ENCODE measurements at regions not wholly inside any gene's neighbourhood (a gene's known extent, or its start where the extent isn't known, plus 50 kb on each side); places are given as distances from the start of the nearest gene placed in this dataset.
A peak's percentile ranks its signal among the peaks of the same experiment; 100 is the strongest.

GRCh38 chr17:54841656-54842055, 59.0 kb upstream of the TOM1L1 start:
- no peak for DNase-seq

GRCh38 chr17:54844233-54844632, 56.4 kb upstream of the TOM1L1 start:
- no peak for DNase-seq

GRCh38 chr17:54848368-54848987, 52.2 kb upstream of the TOM1L1 start:
- DNase-seq: peak; percentile 40

GRCh38 chr17:54849660-54850059, 51.0 kb upstream of the TOM1L1 start:
- no peak for DNase-seq

All from OCI-M1 (cell line).